SHP77 (cell line): ENCODE measurements at regions not wholly inside any gene's neighbourhood (a gene's known extent, or its start where the extent isn't known, plus 50 kb on each side); places are given as distances from the start of the nearest gene placed in this dataset.
"Not testable (repeated sequence)": the region's sequence is repeated elsewhere in the genome, so short reads cannot be mapped to it uniquely, and the experiment has no call there.

ENCODE experiments used
- DNase-seq, 2 experiments: peaks; one replicate each; lab custom pipeline; 2025; lab: John Stamatoyannopoulos, UW

DNA sequence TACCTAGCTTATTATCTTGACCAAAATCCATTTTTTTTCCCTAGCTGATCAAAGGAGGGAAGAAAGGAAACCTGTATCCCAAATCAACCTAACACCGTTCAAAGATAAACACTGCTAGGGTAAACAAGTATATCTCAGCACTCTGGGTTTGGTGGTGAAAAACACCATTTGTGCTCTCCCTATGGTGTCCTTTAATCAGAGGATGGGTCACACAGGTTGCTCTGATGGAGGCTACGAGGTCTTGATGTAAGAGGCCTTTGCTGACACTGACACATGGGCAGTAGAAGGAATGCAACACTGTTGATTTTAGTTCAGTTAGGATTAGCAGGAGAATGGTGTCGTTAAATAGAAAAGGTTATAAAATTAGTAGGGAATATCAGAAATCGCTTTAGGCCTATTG lies 179.3 kb downstream of the HDGFL1 start:
- DNase-seq: no peak

GRCh38 chr6:22749696-22750095 lies 180.3 kb downstream of the HDGFL1 start:
- DNase-seq: no peak

DNA sequence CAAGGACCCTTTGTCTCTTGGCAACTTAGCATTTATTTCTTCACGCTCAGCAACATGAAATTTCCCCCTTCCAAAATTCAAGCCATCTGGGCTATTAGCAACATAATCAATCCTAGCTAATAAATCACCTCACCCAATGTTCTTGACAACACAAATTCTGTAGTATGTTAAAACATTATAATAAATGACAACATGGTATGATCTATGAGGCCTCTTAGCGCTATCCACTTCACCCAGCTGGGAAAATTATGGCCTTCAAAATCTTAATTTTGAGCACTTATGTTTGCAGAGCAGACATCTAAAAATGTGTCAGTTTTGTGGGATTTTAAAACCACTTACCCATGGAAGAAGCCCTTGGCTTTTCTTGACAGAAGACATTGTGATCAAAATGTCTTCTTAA lies 181.9 kb downstream of the HDGFL1 start:
- DNase-seq: no peak

- no peak for DNase-seq
Observed at GRCh38 chr6:22752522-22752921, 183.2 kb downstream of the HDGFL1 start.

DNA sequence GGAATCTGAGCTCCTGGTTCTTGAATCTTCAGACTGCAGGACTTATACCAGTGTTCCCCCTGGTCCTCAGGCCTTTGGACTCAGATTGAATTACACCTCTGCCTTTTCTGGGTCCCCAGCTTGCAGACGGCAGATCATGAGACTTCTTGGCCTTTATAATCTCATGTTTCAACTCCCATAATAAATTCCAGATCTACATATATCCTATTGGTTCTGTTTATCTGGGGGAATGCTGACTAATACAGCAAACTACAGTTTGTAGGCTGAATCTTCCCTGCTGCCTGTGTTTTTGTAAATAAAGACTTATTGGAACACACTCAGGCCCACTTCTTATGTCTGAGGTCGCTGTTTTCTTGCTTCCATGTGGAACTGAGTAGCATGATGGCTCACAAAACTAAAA lies 184.7 kb downstream of the HDGFL1 start:
- DNase-seq: no peak

- DNase-seq: peak in 1 of 2 experiments; percentile 2
Observed at GRCh38 chr6:22755605-22756004, 186.2 kb downstream of the HDGFL1 start.

DNA sequence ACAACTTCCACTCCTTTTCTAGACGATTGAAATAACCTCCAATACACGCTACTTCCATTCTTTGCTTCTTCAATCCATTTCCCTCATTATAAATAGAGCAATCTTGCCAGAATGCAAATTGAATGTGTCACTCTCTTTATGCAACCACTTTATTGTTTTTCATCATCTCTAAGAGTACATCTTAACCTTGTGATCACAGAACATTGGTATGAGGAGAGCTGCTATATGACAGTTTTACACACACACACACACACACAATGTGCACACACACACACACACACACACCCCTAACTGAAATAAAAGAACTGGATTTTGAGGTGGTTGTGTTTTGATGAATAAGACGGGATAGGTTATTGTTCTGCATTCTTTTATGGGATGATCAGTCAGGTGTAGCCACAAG lies 187.0 kb downstream of the HDGFL1 start:
- no peak for DNase-seq

DNA sequence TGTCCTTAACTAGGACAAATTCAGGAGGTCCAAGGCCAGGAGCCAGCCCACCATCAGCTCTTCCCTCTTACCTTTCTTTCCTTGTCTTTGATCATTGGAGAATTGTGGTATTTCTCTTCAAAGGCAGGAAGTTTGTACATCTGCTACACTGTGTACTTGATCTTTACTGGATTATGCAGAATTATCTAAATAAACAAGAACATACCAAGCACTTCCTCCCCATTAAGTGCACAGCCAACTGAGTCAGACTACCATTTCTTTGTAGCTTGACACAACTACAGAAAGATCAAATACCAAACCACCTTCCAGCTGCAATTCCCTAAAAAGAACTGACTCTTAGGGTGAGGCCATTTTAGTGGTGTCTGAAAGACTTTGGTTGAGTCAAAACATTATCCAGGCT lies 195.1 kb downstream of the HDGFL1 start:
- peak in 1 of 2 experiments; percentile 23 for DNase-seq

DNA sequence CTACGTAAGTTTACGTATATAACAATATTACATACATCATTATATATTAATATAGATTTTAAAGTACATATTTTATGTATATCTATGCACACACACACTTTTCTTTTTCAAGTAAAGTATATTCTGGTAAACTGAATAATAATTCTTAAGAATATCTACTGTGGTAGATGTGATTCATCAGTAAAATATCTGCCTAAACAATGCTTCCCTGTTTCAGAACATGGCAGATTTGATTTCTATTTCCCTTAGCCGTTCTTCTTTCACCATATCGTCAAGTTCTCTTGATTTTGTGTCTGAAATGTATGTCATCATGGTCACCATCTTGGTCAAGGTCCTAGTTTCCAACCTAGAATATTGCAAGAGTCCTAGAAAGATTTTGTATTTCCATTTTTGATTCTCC lies 195.6 kb downstream of the HDGFL1 start:
- no peak for DNase-seq

- no peak for DNase-seq
Observed at GRCh38 chr6:22766979-22767378, 197.6 kb downstream of the HDGFL1 start.

- DNase-seq: no peak
Observed at GRCh38 chr6:22770054-22770453, 200.7 kb downstream of the HDGFL1 start.

GRCh38 chr6:22774129-22774528 lies 204.8 kb downstream of the HDGFL1 start:
- no peak for DNase-seq

- DNase-seq: not testable (repeated sequence)
Observed at GRCh38 chr6:22778438-22778837, 209.1 kb downstream of the HDGFL1 start.

DNA sequence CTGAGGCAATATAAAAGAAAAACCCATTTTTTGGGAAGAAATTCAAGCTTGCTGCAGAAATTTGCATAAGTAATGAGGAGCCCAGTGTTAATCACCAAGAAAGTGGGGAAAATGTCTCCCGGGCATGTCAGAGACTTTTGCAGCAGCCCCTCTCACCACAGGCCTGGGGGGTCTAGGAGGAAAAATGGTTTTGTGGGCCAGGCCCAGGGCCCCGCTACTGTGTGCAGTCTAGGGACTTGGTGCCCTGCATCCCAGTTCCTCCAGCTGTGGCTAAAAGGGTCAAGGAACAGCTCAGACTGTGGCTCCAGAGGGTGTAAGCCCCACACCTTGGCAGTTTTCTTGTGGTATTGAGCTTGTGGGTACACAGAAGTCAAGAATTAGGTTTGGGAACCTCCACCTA lies 209.7 kb downstream of the HDGFL1 start:
- no peak for DNase-seq

DNA sequence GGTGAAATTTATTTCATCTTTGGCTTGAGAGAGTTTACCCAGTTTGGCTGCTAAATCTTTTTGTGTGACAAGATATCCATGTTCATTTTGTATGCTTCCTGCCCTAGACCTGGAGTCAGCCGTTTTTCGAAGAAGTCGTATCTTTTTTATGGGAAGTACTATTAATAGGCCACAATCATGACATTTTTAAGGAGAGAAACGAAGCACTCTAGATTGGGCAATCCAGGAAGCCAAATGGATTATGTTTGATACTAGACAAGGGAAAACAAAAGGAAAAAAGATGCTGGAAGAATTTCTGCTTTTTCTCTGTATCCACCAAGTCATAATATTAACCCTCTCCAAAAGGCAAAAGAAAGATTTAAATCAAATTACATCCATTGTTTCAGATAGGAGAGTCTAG lies 214.6 kb downstream of the HDGFL1 start:
- no peak for DNase-seq

GRCh38 chr6:22784601-22785410 lies 215.4 kb downstream of the HDGFL1 start:
- no peak for DNase-seq

DNA sequence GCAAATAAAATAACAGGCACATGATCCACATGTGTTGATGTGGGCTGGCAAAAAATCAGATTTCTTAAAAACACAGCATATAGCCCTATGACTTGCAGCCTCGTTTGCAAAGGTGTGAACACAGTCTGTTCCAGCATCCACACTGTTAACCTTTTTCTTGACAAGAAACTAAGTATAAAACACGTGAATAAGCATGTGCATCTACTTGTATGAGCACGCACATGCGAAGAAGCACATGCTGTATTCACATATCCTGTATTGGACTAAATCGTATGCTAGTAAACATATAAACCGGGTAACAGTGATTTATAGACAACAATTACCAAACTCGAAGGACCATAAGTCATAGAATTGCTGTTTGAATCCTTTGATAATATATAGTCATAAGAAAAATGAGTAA lies 218.7 kb downstream of the HDGFL1 start:
- no peak for DNase-seq

- no peak for DNase-seq
Observed at GRCh38 chr6:22789315-22789714, 219.9 kb downstream of the HDGFL1 start.

DNA sequence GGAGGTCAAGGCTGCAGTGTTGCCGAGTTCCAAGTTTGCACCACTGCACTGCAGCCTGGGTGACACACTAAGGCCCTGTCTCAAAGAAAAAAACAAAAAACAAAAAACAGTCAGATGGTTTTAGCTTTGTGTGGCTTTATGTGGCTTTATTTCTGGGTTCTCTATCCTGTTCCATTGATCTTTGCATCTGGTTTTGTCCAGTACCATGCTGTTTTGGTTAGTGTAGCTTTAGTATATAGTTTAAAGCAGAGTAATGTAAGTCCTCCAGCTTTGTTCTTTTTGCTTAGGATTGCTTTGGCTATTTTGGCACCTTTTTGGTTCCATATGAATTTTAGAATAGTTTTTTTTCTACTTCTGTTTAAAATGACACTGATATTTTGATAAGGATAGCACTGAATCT lies 225.5 kb downstream of the HDGFL1 start:
- no peak for DNase-seq

- no peak for DNase-seq
Observed at GRCh38 chr6:22800451-22800850, 231.1 kb downstream of the HDGFL1 start.

GRCh38 chr6:22801831-22802230 lies 232.5 kb downstream of the HDGFL1 start:
- DNase-seq: no peak

DNA sequence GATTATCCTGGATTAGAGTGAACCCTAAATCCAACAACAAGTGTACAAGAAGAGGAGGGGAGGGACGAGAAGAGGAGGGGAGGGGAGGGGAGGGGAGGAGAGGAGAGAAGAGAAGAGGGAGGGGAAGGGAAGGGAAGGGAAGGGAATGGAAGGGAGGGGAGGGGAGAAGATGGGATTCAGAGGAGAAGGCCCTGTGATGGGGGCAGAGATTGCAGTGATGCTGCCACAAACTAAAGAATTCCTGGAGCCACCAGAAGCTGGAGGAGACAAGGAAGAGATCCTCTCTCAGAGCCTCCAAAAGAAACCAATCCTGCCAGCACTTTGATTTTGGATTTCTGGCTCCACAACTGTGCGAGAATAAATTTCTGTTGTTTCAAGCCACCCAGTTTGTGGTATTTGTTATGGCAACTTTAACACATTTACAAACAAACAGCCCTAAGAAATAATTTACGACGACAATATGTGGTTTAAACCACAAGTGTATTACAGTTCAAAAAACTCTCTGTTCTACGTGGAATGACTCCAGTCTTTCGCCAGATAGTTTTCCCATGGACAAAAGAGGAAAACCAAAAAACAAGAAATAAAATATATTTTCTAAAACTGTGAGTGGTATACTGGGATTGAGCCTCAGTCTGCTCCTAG lies 235.4 kb downstream of the HDGFL1 start:
- no peak for DNase-seq

DNA sequence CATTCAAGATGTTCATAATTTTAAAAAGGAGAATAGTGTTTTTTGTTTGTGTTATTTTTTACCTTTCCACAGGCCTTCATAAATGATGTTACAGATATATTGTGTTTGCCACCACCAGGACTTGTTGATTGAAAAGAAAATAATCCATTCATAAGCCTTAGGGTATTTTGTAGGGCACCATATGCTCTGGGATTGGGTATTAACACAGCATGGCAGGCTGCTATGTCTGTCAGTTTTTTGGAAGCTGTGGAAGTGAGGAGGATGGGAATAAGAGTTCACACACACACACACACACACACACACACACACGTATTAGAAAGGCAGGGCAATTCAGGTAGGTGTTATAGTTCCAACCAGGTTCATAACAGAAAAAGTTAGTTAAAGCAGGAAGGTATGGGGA lies 237.9 kb downstream of the HDGFL1 start:
- DNase-seq: no peak

- DNase-seq: no peak
Observed at GRCh38 chr6:22807818-22808217, 238.5 kb downstream of the HDGFL1 start.
